Calu3 (cell line): ENCODE measurements at regions not wholly inside any gene's neighbourhood (a gene's known extent, or its start where the extent isn't known, plus 50 kb on each side); places are given as distances from the start of the nearest gene placed in this dataset.

Experiments used
- BruUV-seq: library from RNA; stranded (reverse); fragments of 400-500 nt; replicated peaks from 2 replicates; lab custom pipeline; 2021; lab: Mats Ljungman, UMichigan
- CTCF ChIA-PET: fragments of 300-600 bp; sonication (Branson Sonifier 250); formaldehyde crosslinking; loops from one replicate; lab custom pipeline; 2022; ENCODE audit warnings: antibody characterized with exemption; lab: Charles Lee
- DNase-seq: peaks from one replicate; pipeline ENCODE4 v3.0.0; 2022
- H3K27ac Mint-ChIP-seq: one replicate; pipeline ENCODE4 v1.8.0; 2022; ENCODE audit warnings: mixed read lengths; ENCODE audit not compliant: unreplicated experiment
- H3K27me3 Mint-ChIP-seq: one replicate; pipeline ENCODE4 v1.8.0; 2022; ENCODE audit warnings: mixed read lengths; ENCODE audit not compliant: unreplicated experiment
- H3K36me3 Mint-ChIP-seq: one replicate; pipeline ENCODE4 v1.8.0; 2022; ENCODE audit warnings: mild to moderate bottlenecking, moderate library complexity, mixed read lengths; ENCODE audit not compliant: insufficient read depth, unreplicated experiment
- H3K4me1 Mint-ChIP-seq: one replicate; pipeline ENCODE4 v1.8.0; 2022; ENCODE audit warnings: mild to moderate bottlenecking, low read depth, mixed read lengths; ENCODE audit not compliant: unreplicated experiment
- H3K4me3 Mint-ChIP-seq: one replicate; pipeline ENCODE4 v1.8.0; 2022; ENCODE audit warnings: mild to moderate bottlenecking, low read depth, moderate library complexity, mixed read lengths; ENCODE audit not compliant: unreplicated experiment
- H3K9me3 Mint-ChIP-seq: one replicate; pipeline ENCODE4 v1.8.0; 2022; ENCODE audit warnings: low read depth, mixed read lengths; ENCODE audit not compliant: unreplicated experiment
- intact Hi-C: fragments of 100-400 bp; cut with micrococcal nuclease; formaldehyde crosslinking; loops from one replicate; pipeline ENCODE4 v1.10.0; 2022; ENCODE audit not compliant: unreplicated experiment
- TF ChIP-seq, protein P1 (sequence below): fragments of 200-600 bp; IDR thresholded peaks from one replicate; pipeline ENCODE4 v1.8.0; 2022; ENCODE audit warnings: antibody characterized with exemption; ENCODE audit not compliant: unreplicated experiment

DNA sequence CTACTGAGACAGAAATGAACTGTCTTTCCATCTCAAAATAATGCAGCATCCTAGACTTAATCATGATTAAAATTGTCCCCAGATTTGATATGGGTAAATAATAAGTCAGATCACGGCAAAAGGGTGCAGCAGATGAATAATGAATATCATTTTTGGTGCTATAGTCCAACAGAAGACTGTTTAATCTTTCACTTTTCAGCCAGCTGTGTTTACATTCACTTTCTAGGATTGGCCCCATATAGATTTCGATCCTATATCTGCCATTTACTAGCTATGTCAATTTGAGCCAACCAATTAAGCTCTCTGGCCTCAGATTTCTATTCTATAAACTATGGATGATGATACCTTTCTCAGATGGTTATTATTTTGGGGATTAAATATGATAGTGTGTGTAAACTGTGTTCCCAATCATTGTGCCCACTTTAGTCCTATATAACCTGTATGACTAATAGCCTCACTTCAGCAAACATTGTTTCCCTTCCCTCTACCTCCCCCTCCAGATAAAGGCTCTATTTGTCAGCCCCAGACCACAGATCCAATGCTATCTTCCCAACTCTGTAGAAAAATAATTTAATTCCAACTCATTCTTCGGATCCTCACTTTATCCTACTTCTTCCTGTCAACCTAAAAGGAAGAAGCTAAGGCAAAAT, 53.6 kb upstream of the NT5E start:
- H3K4me1 Mint-ChIP-seq: peaks cover 43% of the 10 kb centered on the region

DNA sequence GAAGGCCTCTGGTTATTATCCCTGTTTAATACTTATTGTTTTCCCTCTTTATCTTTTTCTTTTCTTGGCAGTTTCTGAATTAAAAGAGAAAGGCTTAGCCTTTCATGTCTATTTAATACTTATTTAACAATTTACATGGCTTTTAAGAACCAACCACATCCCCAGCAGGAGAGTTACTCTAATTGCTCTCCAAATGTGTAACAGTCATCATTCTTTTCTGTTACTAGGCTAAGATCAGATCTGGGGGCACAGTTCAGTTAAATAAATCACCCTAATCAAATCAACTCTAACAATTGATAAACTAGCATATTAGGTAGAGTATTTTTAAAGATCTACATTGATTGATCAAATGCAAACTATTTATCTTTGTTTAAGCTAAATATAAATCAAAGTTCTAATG, 54.1 kb upstream of the NT5E start:
- CTCF ChIA-PET: no interaction called here
- intact Hi-C loops: no loop called here
- DNase-seq: no peak
- Mint-ChIP-seq H3K27me3 (no peaks in the 10 kb centered on the region), H3K4me3 (no peak overlapping the region), H3K27ac (no peak overlapping the region), H3K9me3 (peaks cover 5% of the 10 kb centered on the region), H3K4me1 (peaks cover 43% of the 10 kb centered on the region), H3K36me3 (no peaks in the 10 kb centered on the region)
- TF ChIP-seq, protein P1, sequence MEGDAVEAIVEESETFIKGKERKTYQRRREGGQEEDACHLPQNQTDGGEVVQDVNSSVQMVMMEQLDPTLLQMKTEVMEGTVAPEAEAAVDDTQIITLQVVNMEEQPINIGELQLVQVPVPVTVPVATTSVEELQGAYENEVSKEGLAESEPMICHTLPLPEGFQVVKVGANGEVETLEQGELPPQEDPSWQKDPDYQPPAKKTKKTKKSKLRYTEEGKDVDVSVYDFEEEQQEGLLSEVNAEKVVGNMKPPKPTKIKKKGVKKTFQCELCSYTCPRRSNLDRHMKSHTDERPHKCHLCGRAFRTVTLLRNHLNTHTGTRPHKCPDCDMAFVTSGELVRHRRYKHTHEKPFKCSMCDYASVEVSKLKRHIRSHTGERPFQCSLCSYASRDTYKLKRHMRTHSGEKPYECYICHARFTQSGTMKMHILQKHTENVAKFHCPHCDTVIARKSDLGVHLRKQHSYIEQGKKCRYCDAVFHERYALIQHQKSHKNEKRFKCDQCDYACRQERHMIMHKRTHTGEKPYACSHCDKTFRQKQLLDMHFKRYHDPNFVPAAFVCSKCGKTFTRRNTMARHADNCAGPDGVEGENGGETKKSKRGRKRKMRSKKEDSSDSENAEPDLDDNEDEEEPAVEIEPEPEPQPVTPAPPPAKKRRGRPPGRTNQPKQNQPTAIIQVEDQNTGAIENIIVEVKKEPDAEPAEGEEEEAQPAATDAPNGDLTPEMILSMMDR: no peak
- BruUV-seq: no TSS peak

More for the DNA sequence above, 53.6 kb upstream of the NT5E start:
- H3K27me3 Mint-ChIP-seq: no peaks in the 10 kb centered on the region
- intact Hi-C loops: no loop called here
- BruUV-seq: no TSS peak
- no peak for DNase-seq
- H3K27ac Mint-ChIP-seq: no peak overlapping the region
- CTCF ChIA-PET: no interaction called here
- TF ChIP-seq, protein P1: no peak
- H3K36me3 Mint-ChIP-seq: no peaks in the 10 kb centered on the region
- no peak overlapping the region for H3K4me3 Mint-ChIP-seq
- peaks cover 5% of the 10 kb centered on the region for H3K9me3 Mint-ChIP-seq

DNA sequence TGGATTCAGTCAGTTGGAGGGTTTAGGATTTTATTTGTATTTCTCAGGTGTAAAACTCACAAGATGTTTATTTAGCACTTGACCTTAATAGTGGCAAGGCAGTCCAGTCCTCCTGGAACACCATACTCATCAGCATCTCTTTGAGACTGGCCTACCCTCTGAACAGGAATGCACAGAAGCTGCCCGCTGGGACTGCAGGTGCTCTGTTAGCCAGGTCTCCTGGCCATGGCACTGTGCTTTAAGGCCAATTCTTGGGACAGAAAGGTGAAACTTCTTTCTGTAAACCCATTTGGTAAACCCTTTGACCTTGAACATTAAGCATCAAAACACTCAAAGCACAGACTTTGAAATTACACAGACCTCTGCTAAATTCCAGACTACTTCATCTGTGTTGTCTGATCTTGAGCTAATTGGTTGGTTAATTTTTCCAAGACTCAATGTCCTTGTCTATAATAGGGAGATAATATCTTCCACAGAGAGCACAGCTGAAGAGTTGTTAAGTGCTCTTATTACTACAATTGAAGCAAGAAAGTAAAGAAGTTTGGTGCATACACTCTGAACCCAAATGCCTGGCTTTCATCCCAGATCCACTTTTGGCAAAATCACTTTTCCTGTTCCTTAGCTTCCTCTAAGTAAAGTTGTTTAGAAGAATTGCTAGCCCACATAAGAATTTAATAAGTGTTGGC, 54.9 kb upstream of the NT5E start:
- peaks cover 5% of the 10 kb centered on the region for H3K9me3 Mint-ChIP-seq
- peaks cover 43% of the 10 kb centered on the region for H3K4me1 Mint-ChIP-seq
- CTCF ChIA-PET: no interaction called here
- H3K27ac Mint-ChIP-seq: no peak overlapping the region
- intact Hi-C loops: no loop called here
- BruUV-seq: no TSS peak
- H3K36me3 Mint-ChIP-seq: peaks cover 4% of the 10 kb centered on the region
- no peak overlapping the region for H3K4me3 Mint-ChIP-seq
- no peak for DNase-seq
- no peaks in the 10 kb centered on the region for H3K27me3 Mint-ChIP-seq
- TF ChIP-seq, protein P1: no peak

DNA sequence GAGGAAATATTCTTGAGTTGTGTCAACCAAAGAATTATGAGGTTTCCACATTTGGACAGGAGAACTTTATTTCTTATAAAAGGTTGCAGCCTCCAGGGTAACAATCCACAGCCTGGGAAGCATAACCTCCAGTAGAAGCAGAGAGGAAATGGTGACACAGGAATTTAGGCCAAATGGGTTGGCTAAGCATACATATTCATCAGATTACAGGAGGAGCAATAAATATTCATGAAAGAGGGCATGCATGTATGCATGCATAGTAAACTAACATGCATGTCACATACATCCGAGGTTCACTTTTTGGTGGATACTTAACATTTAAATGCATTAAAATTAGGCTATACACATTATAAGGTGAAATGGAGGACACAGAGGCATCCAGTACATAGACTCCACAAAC, 55.7 kb upstream of the NT5E start:
- Mint-ChIP-seq H3K9me3 (peaks cover 5% of the 10 kb centered on the region), H3K27ac (no peak overlapping the region), H3K36me3 (peaks cover 5% of the 10 kb centered on the region), H3K4me1 (peaks cover 45% of the 10 kb centered on the region), H3K4me3 (no peak overlapping the region), H3K27me3 (no peaks in the 10 kb centered on the region)
- TF ChIP-seq, protein P1: no peak
- intact Hi-C loops: no loop called here
- CTCF ChIA-PET: no interaction called here
- no peak for DNase-seq
- no TSS peak for BruUV-seq
